PC-9 (cell line): ENCODE measurements at regions not wholly inside any gene's neighbourhood (a gene's known extent, or its start where the extent isn't known, plus 50 kb on each side); places are given as distances from the start of the nearest gene placed in this dataset.

ENCODE experiments used
- EZH2 ChIP-seq: fragments of 200-600 bp; sonication (generic); IDR thresholded peaks from 2 replicates; pipeline ENCODE4 v1.8.0; 2017; ENCODE audit warnings: antibody characterized with exemption, low read depth
- TF ChIP-seq, protein P1 (sequence below): fragments of 200-600 bp; sonication (generic); conservative IDR thresholded peaks from 2 replicates; pipeline ENCODE4 v1.6.1; 2017; ENCODE audit warnings: mixed run types, antibody characterized with exemption, mild to moderate bottlenecking, moderate library complexity

DNA sequence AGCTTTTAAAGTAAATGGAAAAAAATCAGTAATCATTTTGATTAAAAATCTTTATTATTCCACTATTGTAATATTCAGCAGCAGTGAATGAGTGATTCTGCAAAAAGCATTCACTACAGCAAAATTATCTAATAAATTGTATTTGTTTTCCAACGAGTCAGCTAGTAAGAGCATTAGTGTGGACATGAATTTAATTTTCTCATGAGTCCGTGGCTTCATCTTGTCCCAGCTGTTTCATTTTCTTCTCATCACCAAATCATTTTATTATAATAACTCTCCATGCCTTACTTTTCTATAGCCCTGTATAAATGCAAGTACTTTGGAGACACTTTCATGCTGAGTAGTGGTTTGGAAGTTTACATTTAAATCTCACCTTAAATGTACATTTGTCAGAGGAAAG, 66.2 kb downstream of the FANCF start:
- TF ChIP-seq, protein P1, sequence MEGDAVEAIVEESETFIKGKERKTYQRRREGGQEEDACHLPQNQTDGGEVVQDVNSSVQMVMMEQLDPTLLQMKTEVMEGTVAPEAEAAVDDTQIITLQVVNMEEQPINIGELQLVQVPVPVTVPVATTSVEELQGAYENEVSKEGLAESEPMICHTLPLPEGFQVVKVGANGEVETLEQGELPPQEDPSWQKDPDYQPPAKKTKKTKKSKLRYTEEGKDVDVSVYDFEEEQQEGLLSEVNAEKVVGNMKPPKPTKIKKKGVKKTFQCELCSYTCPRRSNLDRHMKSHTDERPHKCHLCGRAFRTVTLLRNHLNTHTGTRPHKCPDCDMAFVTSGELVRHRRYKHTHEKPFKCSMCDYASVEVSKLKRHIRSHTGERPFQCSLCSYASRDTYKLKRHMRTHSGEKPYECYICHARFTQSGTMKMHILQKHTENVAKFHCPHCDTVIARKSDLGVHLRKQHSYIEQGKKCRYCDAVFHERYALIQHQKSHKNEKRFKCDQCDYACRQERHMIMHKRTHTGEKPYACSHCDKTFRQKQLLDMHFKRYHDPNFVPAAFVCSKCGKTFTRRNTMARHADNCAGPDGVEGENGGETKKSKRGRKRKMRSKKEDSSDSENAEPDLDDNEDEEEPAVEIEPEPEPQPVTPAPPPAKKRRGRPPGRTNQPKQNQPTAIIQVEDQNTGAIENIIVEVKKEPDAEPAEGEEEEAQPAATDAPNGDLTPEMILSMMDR: no peak
- TF ChIP-seq EZH2: no peak
